Body of pancreas (tissue), 4 donors: ENCODE measurements at regions not wholly inside any gene's neighbourhood (a gene's known extent, or its start where the extent isn't known, plus 50 kb on each side); places are given as distances from the start of the nearest gene placed in this dataset.

ENCODE experiments used
- ATAC-seq: fragments of 150-250 bp; one replicate; pipeline ENCODE4 v1.9.1; 2016
- DNase-seq, 4 donors: peaks; one replicate each; pipeline ENCODE4 v3.0.0-alpha.2; 2019
- H3K27ac ChIP-seq, 4 donors: fragments of 200-600 bp; sonication (generic); 1 replicate in 3 of 4; 2 replicates in 1 of 4; pipeline versions ENCODE4 v1.5.1 to v1.6.1; 2016 to 2019; ENCODE audit warnings: mild to moderate bottlenecking in 1 of 4, mixed read lengths in 1 of 4, moderate library complexity in 1 of 4
- H3K27me3 ChIP-seq, 2 donors: fragments of 200-600 bp; sonication (generic); one replicate each; pipeline ENCODE4 v1.6.0; 2016; ENCODE audit warnings: mild to moderate bottlenecking in 1 of 2
- H3K36me3 ChIP-seq, 2 donors: fragments of 200-600 bp; sonication (generic); replicated peaks in 1 of 2; 2 replicates each; pipeline ENCODE4 v1.5.1; 2016; ENCODE audit warnings: low read depth in 2 of 2; ENCODE audit not compliant: insufficient read depth in 1 of 2
- H3K4me1 ChIP-seq: fragments of 200-600 bp; sonication (generic); one replicate; pipeline ENCODE4 v1.6.0; 2016
- H3K4me3 ChIP-seq, 2 donors: fragments of 200-600 bp; sonication (generic); 1 replicate in 1 of 2; 2 replicates in 1 of 2; pipeline ENCODE4 v1.5.1; 2016 to 2019
- H3K9me3 ChIP-seq, 3 donors: fragments of 200-600 bp; sonication (generic); 1 replicate in 2 of 3; 2 replicates in 1 of 3; pipeline ENCODE4 v1.5.1; 2016
- POLR2A ChIP-seq, 3 donors: fragments of 450-650 bp; IDR thresholded peaks; one replicate each; pipeline ENCODE4 v1.6.1; 2016; ENCODE audit warnings: antibody characterized with exemption in 3 of 3, mild to moderate bottlenecking in 2 of 3
- WGBS, 2 donors: methylation state at CpG; one replicate each; pipeline ENCODE4 v1.1.5; 2017; 5-methylcytosine and 5-hydroxymethylcytosine counted together
- intact Hi-C: fragments of 100-400 bp; cut with DNase I; formaldehyde crosslinking; loops from one replicate; pipeline ENCODE4 v1.15.1; 2023
- TF ChIP-seq, protein P1 (sequence below), 7 experiments: fragments of 450-650 bp in 4 of 7; fragments of 200-600 bp in 3 of 7; sonication (generic) in 3 of 7; IDR thresholded peaks; one replicate each; pipeline ENCODE4 v1.5.1; 2016 to 2019; ENCODE audit warnings: antibody characterized with exemption in 7 of 7

DNA sequence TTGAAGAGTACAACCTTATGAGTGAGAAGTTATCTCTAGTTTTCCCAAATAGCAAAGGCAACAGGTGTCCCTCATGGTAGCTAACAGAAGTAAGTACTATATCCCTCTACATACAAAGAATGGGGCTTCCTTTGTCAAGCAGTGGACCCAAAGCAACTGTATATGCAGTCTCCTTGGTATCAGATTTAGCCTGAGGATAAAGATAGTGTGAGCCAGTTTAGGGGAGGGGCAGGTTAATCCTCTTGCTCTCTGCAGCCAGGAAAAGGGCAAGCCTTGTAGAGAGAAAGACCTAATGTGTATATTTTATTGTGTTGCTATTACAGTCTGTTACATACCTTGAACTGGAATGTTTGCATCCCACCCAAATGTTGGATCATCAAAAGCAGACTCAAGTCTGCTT lies 117.9 kb upstream of the COL8A1 start:
- Histone ChIP-seq H3K4me3 (no peak overlapping the region), H3K36me3 (no peaks in the 10 kb centered on the region), H3K4me1 (no peaks in the 10 kb centered on the region), H3K9me3 (no peaks in the 10 kb centered on the region), H3K27ac (no peak overlapping the region), H3K27me3 (no peaks in the 10 kb centered on the region)
- intact Hi-C loops = no loop called here
- TF ChIP-seq, protein P1, sequence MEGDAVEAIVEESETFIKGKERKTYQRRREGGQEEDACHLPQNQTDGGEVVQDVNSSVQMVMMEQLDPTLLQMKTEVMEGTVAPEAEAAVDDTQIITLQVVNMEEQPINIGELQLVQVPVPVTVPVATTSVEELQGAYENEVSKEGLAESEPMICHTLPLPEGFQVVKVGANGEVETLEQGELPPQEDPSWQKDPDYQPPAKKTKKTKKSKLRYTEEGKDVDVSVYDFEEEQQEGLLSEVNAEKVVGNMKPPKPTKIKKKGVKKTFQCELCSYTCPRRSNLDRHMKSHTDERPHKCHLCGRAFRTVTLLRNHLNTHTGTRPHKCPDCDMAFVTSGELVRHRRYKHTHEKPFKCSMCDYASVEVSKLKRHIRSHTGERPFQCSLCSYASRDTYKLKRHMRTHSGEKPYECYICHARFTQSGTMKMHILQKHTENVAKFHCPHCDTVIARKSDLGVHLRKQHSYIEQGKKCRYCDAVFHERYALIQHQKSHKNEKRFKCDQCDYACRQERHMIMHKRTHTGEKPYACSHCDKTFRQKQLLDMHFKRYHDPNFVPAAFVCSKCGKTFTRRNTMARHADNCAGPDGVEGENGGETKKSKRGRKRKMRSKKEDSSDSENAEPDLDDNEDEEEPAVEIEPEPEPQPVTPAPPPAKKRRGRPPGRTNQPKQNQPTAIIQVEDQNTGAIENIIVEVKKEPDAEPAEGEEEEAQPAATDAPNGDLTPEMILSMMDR (IDR thresholded peaks at IDR 0.05) = no peak
- no peak for TF ChIP-seq POLR2A (IDR thresholded peaks at IDR 0.05)
- DNase-seq (no peak), ATAC-seq (no peak)

- H3K36me3 ChIP-seq = no peaks in the 10 kb centered on the region
- H3K27me3 ChIP-seq = no peaks in the 10 kb centered on the region
- intact Hi-C loops = no loop called here
- H3K4me1 ChIP-seq = no peaks in the 10 kb centered on the region
- ATAC-seq (no peak), DNase-seq (no peak)
- 50 to 78% methylated on average over 1 of the region's 1 CpG for WGBS, 2 donors
- H3K4me3 ChIP-seq = no peak overlapping the region
- no peaks in the 10 kb centered on the region for H3K9me3 ChIP-seq
- TF ChIP-seq POLR2A (IDR thresholded peaks at IDR 0.05) = no peak
- TF ChIP-seq, protein P1 (IDR thresholded peaks at IDR 0.05) = no peak
- H3K27ac ChIP-seq = no peak overlapping the region
Observed at GRCh38 chr3:99516936-99517335, 121.5 kb upstream of the COL8A1 start.

- Histone ChIP-seq H3K27me3 (no peaks in the 10 kb centered on the region), H3K36me3 (no peaks in the 10 kb centered on the region), H3K9me3 (no peaks in the 10 kb centered on the region), H3K27ac (no peak overlapping the region), H3K4me3 (no peak overlapping the region), H3K4me1 (no peaks in the 10 kb centered on the region)
- no peak for ATAC-seq
- TF ChIP-seq POLR2A (IDR thresholded peaks at IDR 0.05) = no peak
- TF ChIP-seq, protein P1 (IDR thresholded peaks at IDR 0.05) = no peak
- intact Hi-C loops = no loop called here
- WGBS, 2 donors = 78 to 85% methylated on average over 4 of the region's 4 CpGs
- DNase-seq = no peak
Observed at GRCh38 chr3:99515891-99516290, 122.5 kb upstream of the COL8A1 start.

DNA sequence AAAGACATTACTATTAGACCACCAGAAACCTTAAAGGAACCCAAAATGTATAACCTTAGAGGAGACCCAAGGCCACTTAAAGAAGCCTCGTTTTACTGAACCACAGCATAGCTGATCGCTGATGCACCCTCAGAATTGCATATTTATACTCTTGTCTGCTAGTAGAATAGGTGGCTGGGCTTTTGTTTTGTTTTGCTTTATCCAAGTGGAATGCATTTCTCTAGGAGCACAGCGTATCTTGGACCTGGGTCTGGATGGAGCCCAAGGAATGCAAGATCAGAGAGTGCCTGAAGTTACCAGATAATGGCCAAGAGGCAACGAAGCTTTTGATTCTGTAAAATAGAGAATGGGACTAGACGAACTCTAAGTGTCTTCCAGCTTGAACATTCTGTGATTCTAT lies 129.2 kb upstream of the COL8A1 start:
- ATAC-seq (no peak), DNase-seq (no peak)
- no peaks in the 10 kb centered on the region for H3K27me3 ChIP-seq
- H3K36me3 ChIP-seq = no peaks in the 10 kb centered on the region
- H3K4me3 ChIP-seq = no peak overlapping the region
- intact Hi-C loops = no loop called here
- WGBS, 2 donors = 52 to 54% methylated on average over 5 of the region's 5 CpGs
- no peak overlapping the region for H3K27ac ChIP-seq
- H3K4me1 ChIP-seq = no peaks in the 10 kb centered on the region
- no peak for TF ChIP-seq POLR2A (IDR thresholded peaks at IDR 0.05)
- TF ChIP-seq, protein P1 (IDR thresholded peaks at IDR 0.05) = no peak
- H3K9me3 ChIP-seq = no peaks in the 10 kb centered on the region

- H3K27ac ChIP-seq = no peak overlapping the region
- ATAC-seq = no peak
Observed at GRCh38 chr3:99508191-99508590, 130.2 kb upstream of the COL8A1 start.

More at GRCh38 chr3:99508191-99508590, 130.2 kb upstream of the COL8A1 start:
- DNase-seq = no peak
- TF ChIP-seq, protein P1 (IDR thresholded peaks at IDR 0.05) = no peak
- no peak for TF ChIP-seq POLR2A (IDR thresholded peaks at IDR 0.05)
- H3K9me3 ChIP-seq = no peaks in the 10 kb centered on the region
- H3K27me3 ChIP-seq = no peaks in the 10 kb centered on the region
- H3K4me3 ChIP-seq = no peak overlapping the region
- H3K4me1 ChIP-seq = no peaks in the 10 kb centered on the region
- intact Hi-C loops = no loop called here
- no peaks in the 10 kb centered on the region for H3K36me3 ChIP-seq
